ENCODE measurements at regions not wholly inside any gene's neighbourhood (a gene's known extent, or its start where the extent isn't known, plus 50 kb on each side); places are given as distances from the start of the nearest gene placed in this dataset.

GRCh38 chr16:85199880-85200279 is 87.6 kb upstream of the CIBAR2 start:
- peak overlapping the region; percentile 87 for H2AK5ac ChIP-seq (ENCODE audit: low read depth, low read length)
- H2BK120ac ChIP-seq (ENCODE audit: low read depth, low read length), result peak overlapping the region; percentile 78
- H2BK20ac ChIP-seq (ENCODE audit: low read depth, low read length), result peak overlapping the region; percentile 72
- H3K4me1 ChIP-seq (ENCODE audit: control insufficient read depth, insufficient read depth, low read length), result peaks cover 71% of the 10 kb centered on the region
- DNase-seq (no peak), ATAC-seq (ENCODE audit: low read depth) (no peak)
- TF ChIP-seq MAZ (IDR thresholded peaks at IDR 0.05; ENCODE audit: borderline replicate concordance, low read depth, low read length), result no peak
- no peak for TF ChIP-seq FOS (IDR thresholded peaks at IDR 0.05; ENCODE audit: low read depth, low read length)
- no peak for TF ChIP-seq POLR2A (IDR thresholded peaks at IDR 0.05; ENCODE audit: low read depth, low read length)
- no peak for TF ChIP-seq USF2 (IDR thresholded peaks at IDR 0.05; ENCODE audit: low read depth, low read length)
- no peak for TF ChIP-seq CHD1 (IDR thresholded peaks at IDR 0.05; ENCODE audit: low read depth, low read length)
- H3K14ac ChIP-seq (replicated peaks; ENCODE audit: low read depth, low read length), result peak overlapping the region; percentile 16
- H2AK9ac ChIP-seq (replicated peaks; ENCODE audit: low read depth, low read length, poor library complexity), result peak overlapping the region; percentile 21
- H2AFZ ChIP-seq (replicated peaks; ENCODE audit: low read length, poor library complexity), result no peak overlapping the region
- peak overlapping the region; percentile 99 for H3K4ac ChIP-seq (ENCODE audit: low read depth, low read length)
- dilution Hi-C loops (cut with HindIII; ENCODE audit: low sequenced_read_pairs, unreplicated experiment), result no loop called here
- no peak overlapping the region for H3K18ac ChIP-seq (ENCODE audit: low read depth, low read length)
- H3K4me3 ChIP-seq (ENCODE audit: insufficient read depth, low read depth, low read length), result no peak overlapping the region
- H3K9me3 ChIP-seq (ENCODE audit: control insufficient read depth, insufficient read depth, low read length), result peaks cover 2% of the 10 kb centered on the region; the same call in 1 of the 2 replicates
- 0 out of 3 replicates have a peak overlapping the region, but pooled peaks have one; percentile 31 for H2BK15ac ChIP-seq (ENCODE audit: low read depth, low read length)
- ChIA-PET POLR2A (ENCODE audit: unreplicated experiment) (no interaction called here), CTCF (no interaction called here)
- peak overlapping the region; percentile 10; the same call in 1 of the 2 replicates for H3K27ac ChIP-seq (ENCODE audit: insufficient read depth, low read length)
- H3K23ac ChIP-seq (ENCODE audit: low read depth, low read length), result peak overlapping the region; percentile 65; the same call in 1 of the 2 replicates
- intact Hi-C loops (cut with micrococcal nuclease), result loop anchor here (5.0 kb wide), 1 partner anchor 37 kb away; no protein-coding TSS in a partner anchor
- no peak overlapping the region for H3K4me2 ChIP-seq (ENCODE audit: low read depth, low read length)
- no TSS peak for BruUV-seq (replicated peaks)
- H2BK5ac ChIP-seq (ENCODE audit: low read depth, low read length, poor library complexity, severe bottlenecking), result peak overlapping the region; percentile 67
- peak overlapping the region; percentile 2; the same call in 1 of the 2 replicates for H4K5ac ChIP-seq (ENCODE audit: low read depth, low read length)
- peaks cover 11% of the 10 kb centered on the region for H4K20me1 ChIP-seq (ENCODE audit: insufficient read depth, low read length)
- 90% methylated on average over 2 of the region's 9 CpGs; no CpG with 5 or more reads in 1 of the 2 experiments for WGBS, 2 experiments (ENCODE audit: extremely low coverage in 2 of 2, insufficient read length in 1 of 2)
- peaks cover 38% of the 10 kb centered on the region for H3K9me1 ChIP-seq (ENCODE audit: insufficient read depth, low read length)
- in situ Hi-C loops (cut with MboI; ENCODE audit: low sequenced_read_pairs), result no loop called here
- H3K56ac ChIP-seq (ENCODE audit: extremely low read depth, insufficient read depth, low read length), result no peak overlapping the region
- no peak overlapping the region for H3K9ac ChIP-seq (ENCODE audit: low read depth, low read length)
- peak overlapping the region in 1 of 2 experiments; percentile 53; a peak in 1 of 4 replicates for H4K8ac ChIP-seq (ENCODE audit: low read depth in 2 of 2, low read length in 2 of 2)
- no peaks in the 10 kb centered on the region for H3K27me3 ChIP-seq (ENCODE audit: control insufficient read depth, insufficient read depth, low read length)
- H3K79me1 ChIP-seq (ENCODE audit: low read depth in 1 of 2, low read length in 2 of 2), result peaks cover 42 to 97% of the 10 kb centered on the region in 2 experiments; a peak in 3 of 4 replicates
- H4K91ac ChIP-seq (ENCODE audit: insufficient read depth, low read depth, low read length), result peak overlapping the region; percentile 71
- no peaks in the 10 kb centered on the region for H3K36me3 ChIP-seq (ENCODE audit: control insufficient read depth, insufficient read depth, low read length)

All from IMR-90 (cell line).